Activated naive CD8-positive, alpha-beta T cell treated with anti-CD3 and anti-CD28 coated beads, Interleukin-2, amount 10 ng/mL, durations not matched to agents 7 days and 5 days (primary cell): ENCODE measurements at regions not wholly inside any gene's neighbourhood (a gene's known extent, or its start where the extent isn't known, plus 50 kb on each side); places are given as distances from the start of the nearest gene placed in this dataset.

Experiments used
- ATAC-seq: fragments of 150-1000 bp; cut with Tn5 transposase; one replicate; pipeline ENCODE4 v1.10.0; 2021; ENCODE audit warnings: low read depth, moderate library complexity
- POLR2A ChIA-PET: fragments of 350-600 bp; sonication (Branson Sonifier 250); formaldehyde crosslinking; loops from one replicate; lab custom pipeline; 2021; ENCODE audit warnings: antibody characterized with exemption; lab: Charles Lee
- DNase-seq: peaks from one replicate; pipeline ENCODE4 v3.0.0; 2021
- H3K27ac Mint-ChIP-seq: one replicate; pipeline ENCODE4 v1.8.0; 2022; ENCODE audit warnings: mild to moderate bottlenecking, mixed read lengths
- H3K27me3 Mint-ChIP-seq: one replicate; pipeline ENCODE4 v1.8.0; 2022; ENCODE audit warnings: mild to moderate bottlenecking, moderate library complexity, mixed read lengths
- H3K36me3 Mint-ChIP-seq: one replicate; pipeline ENCODE4 v1.8.0; 2021; ENCODE audit warnings: mild to moderate bottlenecking, mixed read lengths
- H3K4me1 Mint-ChIP-seq: one replicate; pipeline ENCODE4 v1.8.0; 2021; ENCODE audit warnings: mixed read lengths
- H3K4me3 Mint-ChIP-seq: one replicate; pipeline ENCODE4 v1.8.0; 2022; ENCODE audit warnings: mild to moderate bottlenecking, moderate library complexity, mixed read lengths
- H3K9me3 Mint-ChIP-seq: one replicate; pipeline ENCODE4 v1.8.0; 2021; ENCODE audit warnings: mixed read lengths

DNA sequence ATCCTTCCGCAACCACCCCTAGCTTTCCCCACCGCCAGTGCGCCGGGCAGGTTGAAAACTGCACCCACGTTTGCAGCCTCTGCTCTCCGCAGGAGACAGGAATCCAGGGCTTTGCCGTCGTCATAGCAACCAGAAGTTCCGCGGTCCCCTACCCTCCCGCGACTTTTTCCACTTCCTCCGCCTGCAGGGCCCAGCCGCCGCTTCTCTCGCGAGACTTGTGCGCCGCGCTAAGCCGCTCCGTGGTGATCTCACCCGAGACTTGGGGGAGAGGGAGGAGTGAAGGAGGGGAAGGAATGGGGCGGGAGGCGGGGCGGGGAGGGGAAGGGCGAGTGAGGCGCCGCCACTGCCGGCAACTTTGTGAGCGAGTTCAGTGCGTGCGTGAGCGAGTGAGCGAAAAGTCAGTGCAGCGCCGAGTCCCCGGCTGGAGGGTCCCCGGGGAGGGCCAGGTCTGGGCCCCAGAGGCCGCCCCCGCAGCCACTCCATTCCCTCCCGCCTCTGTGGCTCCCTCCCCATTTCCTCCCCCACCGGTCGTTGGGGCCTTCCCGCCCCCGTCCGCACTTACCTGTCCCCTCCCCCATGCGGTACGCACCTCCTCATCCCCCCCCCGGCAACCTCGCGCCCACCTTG, 413.0 kb downstream of the PCNX1 start, which contains the start of gene SIPA1L1:
TSS of gene SIPA1L1 (plus strand) at position 370 of the 627 bp plus-strand sequence.
- H3K9me3 Mint-ChIP-seq: peaks cover 1% of the 10 kb centered on the region
- POLR2A ChIA-PET: interaction anchor here (0.6 to 2.9 kb wide), 11 partner anchors 73 to 235 kb away, joined by 3 to 44 read pairs (median 7); no protein-coding TSS in a partner anchor
- H3K4me3 Mint-ChIP-seq: peak within 1 kb of the TSS; percentile 84
- peak within 1 kb of the TSS; percentile 89 for H3K27ac Mint-ChIP-seq
- peak; percentile 84 for ATAC-seq
- H3K4me1 Mint-ChIP-seq: peaks cover 39% of the 10 kb centered on the region
- peak; percentile 96 for DNase-seq
- peaks cover 4% of the 10 kb centered on the region for H3K36me3 Mint-ChIP-seq
- peaks cover 5% of the 10 kb centered on the region for H3K27me3 Mint-ChIP-seq

GRCh38 chr14:71320734-71321573, 413.7 kb downstream of the PCNX1 start:
- Mint-ChIP-seq H3K27ac (peak overlapping the region; percentile 89), H3K4me3 (peak overlapping the region; percentile 84), H3K27me3 (peaks cover 3% of the 10 kb centered on the region), H3K36me3 (peaks cover 3% of the 10 kb centered on the region), H3K4me1 (peaks cover 46% of the 10 kb centered on the region), H3K9me3 (no peaks in the 10 kb centered on the region)
- DNase-seq (peak; percentile 84), ATAC-seq (peak; percentile 45)
- POLR2A ChIA-PET: interaction anchor here (0.6 to 2.9 kb wide), 22 partner anchors 30 to 429 kb away, joined by 3 to 44 read pairs (median 4); no protein-coding TSS in a partner anchor

- DNase-seq (no peak), ATAC-seq (no peak)
- peak overlapping the region; percentile 84 for H3K4me3 Mint-ChIP-seq
- peaks cover 48% of the 10 kb centered on the region for H3K4me1 Mint-ChIP-seq
- POLR2A ChIA-PET: interaction anchor here (0.6 to 2.9 kb wide), 21 partner anchors 31 to 428 kb away, joined by 3 to 44 read pairs (median 4); no protein-coding TSS in a partner anchor
- H3K9me3 Mint-ChIP-seq: no peaks in the 10 kb centered on the region
- H3K27me3 Mint-ChIP-seq: no peaks in the 10 kb centered on the region
- peaks cover 3% of the 10 kb centered on the region for H3K36me3 Mint-ChIP-seq
- peak overlapping the region; percentile 89 for H3K27ac Mint-ChIP-seq
Measured at GRCh38 chr14:71321574-71322315, 414.5 kb downstream of the PCNX1 start.

- H3K27ac Mint-ChIP-seq: no peak overlapping the region
- H3K9me3 Mint-ChIP-seq: no peaks in the 10 kb centered on the region
- ATAC-seq (no peak), DNase-seq (no peak)
- H3K4me1 Mint-ChIP-seq: peaks cover 52% of the 10 kb centered on the region
- H3K36me3 Mint-ChIP-seq: peaks cover 3% of the 10 kb centered on the region
- H3K27me3 Mint-ChIP-seq: no peaks in the 10 kb centered on the region
- POLR2A ChIA-PET: interaction anchor here (1.0 to 2.9 kb wide), 4 partner anchors 81 to 181 kb away, joined by 3 to 44 read pairs (median 13); no protein-coding TSS in a partner anchor
- peak overlapping the region; percentile 54 for H3K4me3 Mint-ChIP-seq
Measured at GRCh38 chr14:71322655-71323250, 415.5 kb downstream of the PCNX1 start.

DNA sequence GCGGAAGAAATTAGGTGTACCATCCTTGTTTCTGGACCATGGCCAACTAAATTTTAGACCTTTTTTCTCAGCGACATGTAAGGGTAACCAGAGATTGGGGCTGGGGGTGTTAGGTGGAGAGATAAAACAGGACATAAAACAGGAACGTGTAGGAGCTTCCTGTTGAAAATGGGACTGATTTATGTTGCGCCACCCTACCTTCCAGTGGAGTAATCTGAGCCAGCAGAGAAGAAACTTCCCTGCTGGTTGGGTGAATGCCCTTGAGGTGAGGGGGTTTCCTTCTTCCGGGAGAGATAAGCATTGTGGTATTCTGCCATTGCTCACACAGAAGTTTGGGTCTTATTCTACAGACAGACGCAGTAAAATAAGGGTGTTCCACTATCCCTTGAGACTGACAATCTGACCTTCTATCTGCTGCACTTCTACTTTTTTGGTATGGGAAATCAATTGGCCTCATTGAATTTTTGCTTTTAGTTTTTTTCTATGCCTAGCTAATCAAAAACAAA, 417.6 kb downstream of the PCNX1 start:
- Mint-ChIP-seq H3K27ac (no peak overlapping the region), H3K9me3 (peaks cover 2% of the 10 kb centered on the region), H3K36me3 (peaks cover 6% of the 10 kb centered on the region), H3K4me1 (peaks cover 60% of the 10 kb centered on the region), H3K4me3 (peak overlapping the region; percentile 62), H3K27me3 (no peaks in the 10 kb centered on the region)
- DNase-seq: no peak
- no peak for ATAC-seq
- POLR2A ChIA-PET: interaction anchor here (0.6 to 1.3 kb wide), 3 partner anchors 122 to 182 kb away, joined by 3 to 4 read pairs (median 4); no protein-coding TSS in a partner anchor

- Mint-ChIP-seq H3K9me3 (peaks cover 2% of the 10 kb centered on the region), H3K27me3 (no peaks in the 10 kb centered on the region), H3K4me1 (peaks cover 59% of the 10 kb centered on the region), H3K36me3 (peaks cover 22% of the 10 kb centered on the region), H3K4me3 (no peak overlapping the region), H3K27ac (no peak overlapping the region)
- POLR2A ChIA-PET: interaction anchor here (0.7 kb wide), 1 partner anchor 76 kb away, joined by 3 read pairs; no protein-coding TSS in a partner anchor
- no peak for ATAC-seq
- DNase-seq: no peak
Measured at GRCh38 chr14:71327691-71328090, 420.4 kb downstream of the PCNX1 start.

- H3K27ac Mint-ChIP-seq: peak overlapping the region; percentile 11
- ATAC-seq (peak; percentile 27), DNase-seq (no peak)
- no peak overlapping the region for H3K4me3 Mint-ChIP-seq
- peaks cover 56% of the 10 kb centered on the region for H3K4me1 Mint-ChIP-seq
- peaks cover 4% of the 10 kb centered on the region for H3K9me3 Mint-ChIP-seq
- POLR2A ChIA-PET: interaction anchor here (0.7 kb wide), 1 partner anchor 75 kb away, joined by 3 read pairs; no protein-coding TSS in a partner anchor
- no peaks in the 10 kb centered on the region for H3K27me3 Mint-ChIP-seq
- H3K36me3 Mint-ChIP-seq: peaks cover 23% of the 10 kb centered on the region
Measured at GRCh38 chr14:71328183-71328582, 420.9 kb downstream of the PCNX1 start.

- H3K9me3 Mint-ChIP-seq: peaks cover 10% of the 10 kb centered on the region
- H3K36me3 Mint-ChIP-seq: peaks cover 30% of the 10 kb centered on the region
- ATAC-seq (no peak), DNase-seq (no peak)
- peaks cover 53% of the 10 kb centered on the region for H3K4me1 Mint-ChIP-seq
- no peak overlapping the region for H3K4me3 Mint-ChIP-seq
- H3K27me3 Mint-ChIP-seq: no peaks in the 10 kb centered on the region
- no peak overlapping the region for H3K27ac Mint-ChIP-seq
- POLR2A ChIA-PET: no interaction called here
Measured at GRCh38 chr14:71328954-71329353, 421.7 kb downstream of the PCNX1 start.

DNA sequence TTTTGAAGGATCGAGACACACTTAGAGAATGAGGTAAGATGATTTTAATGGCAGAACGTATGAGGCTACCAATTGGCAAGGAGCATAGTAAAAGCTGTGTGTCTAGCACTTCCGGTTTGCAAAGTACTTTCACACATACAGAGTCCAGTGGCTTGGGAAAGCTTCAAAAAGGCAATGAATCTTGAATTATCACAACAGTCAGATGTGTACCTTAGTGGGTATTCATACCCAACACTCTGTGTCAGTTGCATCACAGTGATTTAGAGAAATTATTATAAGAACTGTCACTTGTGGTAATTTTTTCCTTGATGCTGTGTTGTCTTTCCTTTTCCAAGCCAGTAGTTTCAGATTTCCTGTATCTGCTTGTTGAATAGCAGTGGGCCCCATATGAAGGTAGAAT, 424.1 kb downstream of the PCNX1 start:
- Mint-ChIP-seq H3K27ac (no peak overlapping the region), H3K27me3 (no peaks in the 10 kb centered on the region), H3K4me1 (peaks cover 32% of the 10 kb centered on the region), H3K36me3 (peaks cover 40% of the 10 kb centered on the region), H3K9me3 (peaks cover 13% of the 10 kb centered on the region), H3K4me3 (no peak overlapping the region)
- ATAC-seq: no peak
- POLR2A ChIA-PET: no interaction called here
- no peak for DNase-seq

DNA sequence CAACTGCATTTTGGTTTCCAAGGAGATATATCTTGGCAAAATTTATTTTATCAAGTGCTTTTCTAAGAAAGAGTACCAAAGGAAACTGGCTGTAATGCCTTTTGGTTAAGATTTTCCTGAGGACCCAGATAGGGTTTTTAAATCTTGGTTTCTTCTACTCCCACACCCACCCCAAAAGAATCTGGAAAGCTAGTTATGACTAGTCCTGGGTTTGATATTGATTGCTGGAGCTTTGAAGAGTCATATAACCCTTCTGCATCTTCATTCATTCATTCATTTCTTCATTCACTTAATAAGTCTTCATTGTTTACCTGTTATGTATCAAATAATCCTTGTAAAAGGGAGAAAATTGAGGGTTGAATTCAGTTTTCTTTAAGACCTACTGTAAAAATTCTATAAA, 425.2 kb downstream of the PCNX1 start:
- H3K9me3 Mint-ChIP-seq: peaks cover 16% of the 10 kb centered on the region
- no peaks in the 10 kb centered on the region for H3K27me3 Mint-ChIP-seq
- no peak overlapping the region for H3K27ac Mint-ChIP-seq
- peaks cover 31% of the 10 kb centered on the region for H3K4me1 Mint-ChIP-seq
- DNase-seq (no peak), ATAC-seq (no peak)
- H3K36me3 Mint-ChIP-seq: peaks cover 49% of the 10 kb centered on the region
- H3K4me3 Mint-ChIP-seq: no peak overlapping the region
- POLR2A ChIA-PET: no interaction called here

- peaks cover 19% of the 10 kb centered on the region for H3K4me1 Mint-ChIP-seq
Measured at GRCh38 chr14:71333705-71334104, 426.4 kb downstream of the PCNX1 start.

DNA sequence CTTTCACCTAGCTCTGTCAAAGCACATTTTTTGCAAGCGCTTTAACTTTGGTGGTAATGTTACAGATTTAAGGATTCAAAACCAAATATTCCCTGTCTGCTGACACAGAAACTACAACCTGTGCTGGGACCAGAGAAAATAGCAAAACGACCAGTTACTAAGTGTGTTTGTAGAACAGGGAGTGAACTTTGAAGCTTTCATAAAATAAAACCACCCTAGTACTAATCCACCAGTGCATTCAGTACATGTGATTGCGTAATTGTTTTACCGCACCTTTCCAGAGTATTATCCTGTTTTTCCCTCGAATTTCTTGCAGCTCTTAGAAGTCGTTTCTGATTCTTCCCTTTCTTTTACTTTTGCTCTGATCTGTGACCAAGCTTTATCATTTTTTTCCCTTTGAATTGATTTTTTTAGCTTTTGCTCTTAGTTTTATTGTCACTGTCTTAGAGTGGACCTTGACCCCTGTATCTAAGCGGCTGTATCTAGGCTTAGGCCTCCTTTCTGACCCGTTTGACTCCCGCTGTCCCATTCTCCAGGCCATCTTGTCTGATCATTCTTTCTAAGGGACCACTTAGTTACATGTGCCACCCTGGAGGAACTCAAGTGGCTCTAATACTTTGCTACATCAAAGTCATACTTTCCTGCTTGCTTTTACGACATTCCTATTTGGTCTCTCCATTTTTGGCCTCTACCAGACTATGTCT, 429.4 kb downstream of the PCNX1 start:
- Mint-ChIP-seq H3K36me3 (peaks cover 53% of the 10 kb centered on the region), H3K9me3 (peaks cover 17% of the 10 kb centered on the region), H3K27ac (no peak overlapping the region), H3K4me3 (no peak overlapping the region), H3K4me1 (peaks cover 14% of the 10 kb centered on the region), H3K27me3 (no peaks in the 10 kb centered on the region)
- ATAC-seq (no peak), DNase-seq (no peak)
- POLR2A ChIA-PET: no interaction called here

More at GRCh38 chr14:71333705-71334104, 426.4 kb downstream of the PCNX1 start:
- Mint-ChIP-seq H3K27me3 (no peaks in the 10 kb centered on the region), H3K9me3 (peaks cover 19% of the 10 kb centered on the region), H3K27ac (no peak overlapping the region), H3K4me3 (no peak overlapping the region), H3K36me3 (peaks cover 57% of the 10 kb centered on the region)
- DNase-seq (no peak), ATAC-seq (no peak)
- POLR2A ChIA-PET: no interaction called here
